HG02970 (cell line): ENCODE measurements at regions not wholly inside any gene's neighbourhood (a gene's known extent, or its start where the extent isn't known, plus 50 kb on each side); places are given as distances from the start of the nearest gene placed in this dataset.

Source experiments
- ATAC-seq: cut with Tn5 transposase; IDR thresholded peaks from one replicate; pipeline ENCODE4 v1.9.1; 2021; ENCODE audit warnings: mild to moderate bottlenecking, moderate library complexity, moderate number of reproducible peaks; ENCODE audit not compliant: unreplicated experiment, low FRiP score

DNA sequence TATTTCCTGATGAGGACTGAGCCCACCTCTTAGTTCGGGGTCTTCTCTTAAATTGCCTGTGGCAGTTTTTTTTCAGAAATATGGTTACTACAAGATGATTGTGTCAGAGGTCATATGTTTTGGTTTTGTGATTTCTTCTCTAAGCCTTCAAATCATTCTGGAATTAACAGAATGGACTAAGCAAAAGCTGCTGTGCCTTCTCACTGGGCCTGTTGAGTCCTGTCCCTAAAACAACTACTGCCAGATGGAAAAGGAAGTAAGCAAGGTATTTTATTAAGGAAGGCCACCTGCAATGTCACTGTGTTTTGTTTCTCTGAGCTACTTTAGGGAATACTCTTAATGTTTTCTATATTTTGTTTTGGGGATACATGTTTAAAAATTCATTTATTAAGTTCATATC lies 470.8 kb downstream of the PCDH20 start:
- no peak for ATAC-seq

- ATAC-seq: no peak
Measured at GRCh38 chr13:60944016-60944415, 471.6 kb downstream of the PCDH20 start.

DNA sequence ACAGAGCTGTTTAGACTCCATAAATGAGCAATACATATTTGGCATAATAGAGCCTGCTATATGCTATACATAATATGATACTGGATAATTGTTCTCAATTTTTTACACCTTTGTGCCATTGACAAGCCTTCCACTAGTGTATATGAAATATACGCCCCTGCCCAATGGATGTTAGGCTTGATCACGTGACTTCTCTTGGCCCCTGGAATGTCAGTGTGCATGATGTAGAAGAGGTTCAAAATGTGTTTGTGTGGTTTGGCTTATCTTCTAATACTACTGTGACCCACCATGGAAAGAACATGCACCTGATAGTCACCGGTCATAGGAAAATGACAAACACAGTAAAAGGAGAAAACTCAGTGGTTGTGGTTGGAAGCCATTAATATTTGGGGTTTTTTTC lies 479.4 kb downstream of the PCDH20 start:
- no peak for ATAC-seq

DNA sequence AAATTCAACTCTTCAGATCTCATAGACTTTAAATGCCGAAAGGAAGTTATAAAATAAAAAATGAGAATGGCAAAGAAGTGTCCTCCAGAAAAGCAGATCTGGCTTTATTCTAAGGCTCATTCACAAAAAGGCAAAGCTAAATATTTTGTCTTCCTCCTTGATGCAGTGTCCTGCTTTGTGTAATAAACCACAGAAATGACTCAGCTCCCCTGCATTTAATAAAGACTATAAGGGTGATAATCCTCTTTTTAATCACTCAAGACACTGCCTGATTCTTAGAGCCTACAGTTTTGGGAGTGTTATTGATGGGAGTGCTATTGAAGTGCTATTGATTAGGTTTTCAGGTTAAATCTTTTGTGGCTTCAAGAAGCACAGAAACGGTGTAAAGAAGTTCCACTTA lies 482.0 kb downstream of the PCDH20 start:
- ATAC-seq: no peak

DNA sequence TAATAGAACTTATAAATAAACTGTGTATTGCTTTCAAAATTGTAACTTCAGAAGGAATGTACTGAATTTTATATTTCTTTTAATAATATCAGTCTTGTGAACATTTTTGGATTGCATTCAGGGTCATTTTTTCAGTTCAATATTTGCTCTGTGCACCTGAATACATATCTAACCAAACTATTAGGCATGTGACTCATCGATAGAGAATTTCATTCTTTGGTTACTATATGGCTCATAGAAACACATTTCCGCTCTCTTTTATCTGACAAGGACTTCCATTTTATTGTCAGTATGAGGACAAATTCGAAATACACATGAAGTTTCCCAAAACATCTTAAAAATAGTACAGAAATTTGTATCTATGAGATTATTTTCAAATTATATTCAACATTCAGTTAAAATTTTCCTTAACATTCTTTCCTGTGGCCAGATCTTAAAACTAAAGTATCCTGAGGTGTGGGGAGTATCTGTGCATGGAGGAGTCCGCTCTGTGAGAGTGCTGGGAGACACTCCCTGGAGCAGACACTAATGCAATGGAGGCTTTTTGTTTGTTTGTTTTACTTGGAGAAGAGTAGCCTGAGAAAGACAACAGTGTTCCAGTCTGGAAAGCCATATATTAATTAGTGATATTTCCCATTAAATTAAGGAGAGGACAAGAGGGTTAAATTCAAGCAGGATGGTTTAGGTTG lies 483.6 kb downstream of the PCDH20 start:
- ATAC-seq: no peak

- ATAC-seq: no peak
Measured at GRCh38 chr13:60925686-60926085, 490.0 kb downstream of the PCDH20 start.

DNA sequence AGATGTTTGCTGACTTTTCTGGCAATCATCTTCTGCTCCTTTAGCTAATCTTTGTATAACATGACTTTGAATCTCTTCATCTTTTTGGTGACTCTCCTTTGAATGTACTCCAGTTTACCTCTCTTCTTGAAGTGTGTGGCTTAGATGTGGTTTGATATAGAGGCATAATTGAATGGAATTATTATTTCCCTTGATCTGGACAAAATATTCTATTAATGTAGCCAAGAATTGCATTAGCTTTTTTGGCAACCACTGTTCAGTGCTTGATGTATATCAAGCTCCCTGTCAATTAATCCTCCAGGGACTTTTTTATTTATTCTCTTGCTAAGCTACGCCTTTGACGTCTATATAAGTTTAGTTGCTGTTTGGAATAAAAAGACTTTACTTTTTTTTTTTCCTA lies 490.8 kb downstream of the PCDH20 start:
- no peak for ATAC-seq

DNA sequence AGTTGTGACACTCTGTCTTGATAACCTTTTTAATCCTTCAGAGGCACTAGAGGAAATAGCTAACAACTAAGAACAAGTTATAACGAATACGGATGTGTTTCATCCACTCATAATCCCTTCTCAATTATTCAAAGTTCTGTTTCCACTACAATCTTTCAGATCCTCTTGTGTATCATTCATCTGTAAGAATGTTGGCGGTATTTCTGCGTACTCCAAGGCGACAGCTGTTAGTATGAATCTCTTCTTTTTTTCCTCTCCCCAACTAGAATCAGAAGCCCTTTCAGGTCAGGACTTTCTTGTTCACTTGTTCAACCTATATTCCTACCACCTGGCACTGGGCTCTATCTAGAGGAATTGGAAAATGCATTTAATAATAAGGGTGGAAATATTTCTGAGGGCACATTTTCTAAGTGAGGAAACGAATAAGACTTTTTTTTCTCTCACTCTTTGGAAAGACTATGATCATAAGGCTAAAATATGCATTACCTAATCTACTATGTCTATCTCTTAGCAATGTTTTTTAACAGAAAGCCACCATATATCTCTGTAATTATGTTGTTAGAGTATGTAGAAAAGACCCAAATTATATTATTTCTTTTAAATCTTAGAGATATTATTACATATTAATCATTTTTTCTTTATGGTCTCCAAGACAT lies 492.9 kb downstream of the PCDH20 start:
- ATAC-seq: no peak

- no peak for ATAC-seq
Measured at GRCh38 chr13:60893801-60894200, 496.8 kb downstream of the TDRD3 start.

DNA sequence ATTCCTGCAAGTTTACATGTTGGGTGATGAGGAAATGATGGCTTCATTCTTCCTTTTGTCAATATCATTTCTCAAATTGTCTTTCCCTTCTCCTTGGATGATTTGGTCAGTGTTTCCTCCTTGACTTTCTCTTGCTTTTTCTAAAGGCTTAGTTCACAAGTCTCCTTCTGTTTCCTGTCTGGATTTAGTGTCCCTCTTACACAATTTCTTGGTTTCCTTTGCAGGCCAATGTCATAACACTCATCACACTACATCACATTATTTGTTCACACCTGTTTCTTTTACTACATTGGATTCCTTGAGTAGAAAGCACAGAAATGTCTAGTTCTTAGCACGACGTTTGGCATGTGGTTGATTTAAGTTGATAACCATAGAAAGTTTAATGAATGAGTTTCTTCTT lies 490.7 kb downstream of the TDRD3 start:
- no peak for ATAC-seq

- ATAC-seq: no peak
Measured at GRCh38 chr13:60881507-60881906, 484.5 kb downstream of the TDRD3 start.

GRCh38 chr13:60873116-60873515 lies 476.1 kb downstream of the TDRD3 start:
- no peak for ATAC-seq

DNA sequence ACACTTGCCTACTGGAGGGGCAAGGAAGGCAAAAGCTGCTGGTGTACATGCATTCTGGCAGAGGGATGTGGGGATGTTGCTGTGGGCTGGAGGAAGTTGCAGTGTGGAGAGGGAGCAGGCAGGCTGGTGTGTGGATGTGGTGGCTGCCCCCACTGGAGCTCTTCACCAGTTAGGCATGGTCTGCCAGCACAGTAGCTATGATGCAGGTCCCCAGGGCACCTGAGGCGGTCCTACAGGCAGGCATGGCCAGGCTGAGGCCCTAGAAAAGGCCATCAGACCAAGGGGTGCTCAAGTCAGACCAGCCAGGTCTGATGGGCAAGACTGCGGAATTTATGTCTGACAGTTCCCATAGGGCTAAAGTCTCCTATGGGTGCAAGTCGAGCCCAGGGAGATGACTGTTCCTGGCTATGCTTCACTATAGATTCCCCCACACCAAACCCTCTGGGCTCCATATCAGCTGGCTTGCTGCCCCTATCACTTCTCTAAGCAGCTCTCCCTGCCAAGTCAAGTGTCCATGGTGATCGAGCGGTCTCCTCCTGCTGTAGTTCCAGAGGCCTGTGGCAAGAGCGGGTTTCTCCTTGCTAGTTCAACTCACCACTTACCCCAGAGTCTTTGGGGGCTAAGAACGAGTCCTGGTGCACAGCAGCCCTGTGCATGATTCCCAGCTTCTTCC lies 473.1 kb downstream of the TDRD3 start:
- ATAC-seq: no peak

GRCh38 chr13:60869225-60869624 lies 472.2 kb downstream of the TDRD3 start:
- ATAC-seq: no peak

DNA sequence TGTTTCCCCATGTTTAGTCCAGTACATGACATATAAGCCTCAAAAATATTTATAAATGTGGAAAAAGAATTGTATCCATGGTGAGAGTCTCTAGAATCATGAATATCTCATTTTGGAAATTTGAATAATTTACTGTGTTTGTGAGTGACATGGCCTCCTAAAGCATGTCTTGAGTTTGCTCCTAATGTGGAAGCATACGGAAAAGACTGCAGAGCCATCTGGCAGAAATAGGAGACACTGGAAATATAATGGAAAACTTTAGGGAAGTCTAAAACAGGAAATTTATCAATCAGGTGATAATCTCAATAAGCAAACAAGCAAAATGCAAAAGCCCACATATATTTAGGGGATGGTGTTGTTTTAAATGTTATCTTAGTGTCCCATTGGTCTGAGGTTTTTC lies 465.0 kb downstream of the TDRD3 start:
- ATAC-seq: no peak

DNA sequence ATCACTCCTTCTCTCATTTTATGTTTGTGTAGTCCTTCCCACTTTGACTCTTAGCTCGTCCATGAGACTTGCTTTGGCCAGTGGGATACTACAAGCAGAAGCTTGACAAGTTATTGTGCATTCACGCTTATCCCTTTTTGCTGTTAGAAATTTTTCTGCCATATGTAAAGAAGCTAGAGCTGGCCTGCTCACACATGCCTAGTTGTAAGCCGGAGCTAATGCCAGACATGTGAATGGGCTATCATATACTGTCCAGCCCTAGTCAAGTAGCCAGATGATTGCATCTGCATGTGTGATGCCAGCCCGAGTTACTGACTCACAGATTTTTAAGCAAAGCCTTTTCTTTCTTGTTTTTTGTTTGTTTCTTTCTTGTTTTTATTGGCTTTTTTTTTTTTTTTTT lies 460.7 kb downstream of the TDRD3 start:
- no peak for ATAC-seq

- no peak for ATAC-seq
Measured at GRCh38 chr13:60852886-60853285, 455.9 kb downstream of the TDRD3 start.

DNA sequence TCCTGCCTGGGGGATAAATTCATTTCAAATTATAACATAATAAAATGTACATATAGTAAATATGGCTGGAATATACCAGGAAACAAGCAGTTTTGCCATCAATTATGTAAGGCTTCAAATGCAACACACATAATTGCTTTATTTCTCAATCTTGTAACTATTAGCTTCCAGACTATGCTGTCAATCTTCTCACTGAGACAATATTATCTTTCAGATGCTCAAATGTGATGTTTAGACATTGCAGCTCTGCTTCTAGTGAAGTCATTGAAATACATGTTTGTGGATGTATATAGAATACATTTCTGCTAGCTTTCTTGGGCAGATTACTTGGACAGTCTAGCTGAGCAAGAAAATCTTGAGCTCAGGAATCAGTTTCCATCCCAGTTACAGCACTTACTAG lies 454.4 kb downstream of the TDRD3 start:
- no peak for ATAC-seq

DNA sequence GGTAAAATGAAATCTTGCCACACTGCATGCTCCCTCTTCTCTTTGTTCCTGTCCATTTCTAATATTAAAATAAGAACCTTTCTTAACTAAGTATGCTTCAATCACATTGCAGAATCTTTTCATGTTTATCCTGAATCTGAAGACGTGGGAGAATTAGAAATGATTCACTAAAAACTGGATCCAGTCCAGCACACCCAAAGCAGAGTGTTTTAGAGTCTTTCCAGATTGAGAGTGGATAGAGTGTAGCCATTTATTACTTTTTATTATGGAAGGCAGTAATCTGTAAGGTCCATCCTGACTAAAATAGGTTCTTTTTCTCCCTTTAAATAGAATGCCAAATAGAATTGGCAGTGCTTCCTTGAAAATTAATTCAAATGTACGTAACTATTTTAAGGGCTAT lies 453.5 kb downstream of the TDRD3 start:
- no peak for ATAC-seq

DNA sequence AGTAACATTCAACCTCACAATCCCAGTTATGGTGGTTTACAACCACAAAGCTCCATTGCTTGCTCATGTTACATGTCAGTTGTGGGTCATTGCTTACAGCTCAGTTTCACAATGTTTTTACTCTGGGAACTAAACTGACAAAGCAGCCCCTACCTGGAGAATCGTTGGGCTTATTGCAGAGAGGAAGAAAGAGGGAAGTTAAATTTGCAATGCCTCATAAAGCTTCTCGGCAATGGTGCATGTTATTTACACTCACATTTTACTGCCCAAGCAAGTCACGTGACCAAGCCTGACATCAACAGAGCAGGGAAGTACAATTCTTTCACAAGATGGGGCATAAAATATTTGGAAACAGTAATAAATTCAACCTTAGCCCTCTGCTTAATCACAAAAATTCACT lies 441.6 kb downstream of the TDRD3 start:
- no peak for ATAC-seq

DNA sequence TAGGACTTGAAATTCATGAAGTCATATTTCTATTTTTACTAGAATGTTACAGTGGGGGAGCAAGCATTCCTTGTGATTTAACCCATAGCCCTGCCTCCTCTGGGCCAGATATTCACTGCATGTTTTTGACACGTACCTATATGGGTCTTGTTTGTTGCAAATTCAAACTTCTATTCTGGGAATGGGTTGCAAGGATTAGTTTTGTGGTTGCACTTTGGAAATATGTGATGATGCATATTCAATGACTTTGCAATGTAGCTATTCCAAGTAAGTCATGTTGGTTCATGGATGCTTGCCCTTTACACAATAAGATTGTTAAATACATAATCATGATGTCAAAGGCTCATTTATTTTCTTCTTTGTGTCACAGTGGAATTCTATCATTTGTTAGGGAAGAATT lies 440.8 kb downstream of the TDRD3 start:
- no peak for ATAC-seq

- ATAC-seq: no peak
Measured at GRCh38 chr13:60836821-60837220, 439.8 kb downstream of the TDRD3 start.
